Smooth muscle cell (in vitro differentiated cells): ENCODE measurements at regions not wholly inside any gene's neighbourhood (a gene's known extent, or its start where the extent isn't known, plus 50 kb on each side); places are given as distances from the start of the nearest gene placed in this dataset.

Experiments
- DNase-seq: peaks from one replicate; lab custom pipeline; 2025; ENCODE audit not compliant: unreplicated experiment; lab: John Stamatoyannopoulos, UW
- H2AFZ ChIP-seq: fragments of 200-600 bp; sonication (generic); 2 replicates; pipeline ENCODE4 v1.6.0; 2016; ENCODE audit warnings: antibody characterized with exemption, low read depth, mild to moderate bottlenecking
- H3F3A ChIP-seq: fragments of 200-600 bp; sonication (generic); 2 replicates; pipeline ENCODE4 v1.6.0; 2017; ENCODE audit warnings: antibody characterized with exemption, low read depth
- H3K27ac ChIP-seq: fragments of 200-600 bp; sonication (generic); 2 replicates; pipeline ENCODE4 v1.5.1; 2016; ENCODE audit warnings: low read depth, mild to moderate bottlenecking
- H3K27me3 ChIP-seq: fragments of 200-600 bp; sonication (generic); 2 replicates; pipeline ENCODE4 v1.6.1; 2016; ENCODE audit warnings: low read depth, mild to moderate bottlenecking
- H3K36me3 ChIP-seq: fragments of 200-600 bp; sonication (generic); 2 replicates; pipeline ENCODE4 v1.5.1; 2016; ENCODE audit warnings: low read depth
- H3K4me1 ChIP-seq: fragments of 200-600 bp; sonication (generic); 2 replicates; pipeline ENCODE4 v1.5.1; 2016; ENCODE audit warnings: low read depth
- H3K4me2 ChIP-seq: fragments of 200-600 bp; sonication (generic); 2 replicates; pipeline ENCODE4 v1.6.0; 2016; ENCODE audit warnings: mild to moderate bottlenecking
- H3K4me3 ChIP-seq: fragments of 200-600 bp; sonication (generic); 2 replicates; pipeline ENCODE4 v1.5.1; 2016; ENCODE audit warnings: mild to moderate bottlenecking
- H3K79me2 ChIP-seq: fragments of 200-600 bp; sonication (generic); 2 replicates; pipeline ENCODE4 v1.6.0; 2016; ENCODE audit warnings: low read depth, mild to moderate bottlenecking
- H3K9ac ChIP-seq: fragments of 200-600 bp; sonication (generic); 2 replicates; pipeline ENCODE4 v1.6.0; 2016; ENCODE audit warnings: low read depth
- H3K9me3 ChIP-seq: fragments of 200-600 bp; sonication (generic); replicated peaks from 2 replicates; pipeline ENCODE4 v1.5.1; 2016; ENCODE audit warnings: low read depth
- H4K20me1 ChIP-seq: fragments of 200-600 bp; sonication (generic); 2 replicates; pipeline ENCODE4 v1.6.0; 2016; ENCODE audit warnings: low read depth
- WGBS: methylation state at CpG from one replicate; pipeline ENCODE4 v1.1.7; 2016; ENCODE audit warnings: low lambda C conversion rate; 5-methylcytosine and 5-hydroxymethylcytosine counted together
- TF ChIP-seq, protein P1 (sequence below): fragments of 200-600 bp; sonication (generic); IDR thresholded peaks from 2 replicates; pipeline ENCODE4 v1.5.1; 2017; ENCODE audit warnings: borderline replicate concordance, mild to moderate bottlenecking, antibody characterized with exemption; ENCODE audit not compliant: insufficient read depth, poor library complexity, severe bottlenecking

DNA sequence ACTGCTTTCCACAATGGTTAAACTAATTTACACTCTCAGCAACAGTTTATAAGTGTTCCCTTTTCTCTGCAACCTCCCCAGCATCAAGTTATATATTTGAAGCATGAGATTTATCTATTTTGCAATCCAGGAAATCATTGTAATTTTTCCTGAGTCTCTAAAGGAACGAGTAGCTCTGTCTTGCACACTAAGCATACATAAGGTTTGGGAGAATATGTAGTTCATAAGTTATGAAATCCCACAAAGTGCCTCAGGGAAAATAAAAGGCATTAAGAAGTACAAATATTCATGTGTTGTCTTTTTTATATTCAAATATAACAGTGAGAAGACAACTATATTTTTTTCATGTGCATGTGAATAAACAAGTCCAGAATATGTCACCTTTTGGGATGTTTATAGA, 377.1 kb upstream of the RORB start:
- Histone ChIP-seq H3K4me2 (no peak overlapping the region), H4K20me1 (no peaks in the 10 kb centered on the region), H3K4me1 (no peaks in the 10 kb centered on the region), H3K4me3 (no peak overlapping the region), H3F3A (no peaks in the 10 kb centered on the region), H3K9ac (no peak overlapping the region), H3K27ac (no peak overlapping the region), H3K9me3 (no peaks in the 10 kb centered on the region), H3K79me2 (no peaks in the 10 kb centered on the region), H2AFZ (no peak overlapping the region), H3K27me3 (no peaks in the 10 kb centered on the region), H3K36me3 (no peaks in the 10 kb centered on the region)
- TF ChIP-seq, protein P1, sequence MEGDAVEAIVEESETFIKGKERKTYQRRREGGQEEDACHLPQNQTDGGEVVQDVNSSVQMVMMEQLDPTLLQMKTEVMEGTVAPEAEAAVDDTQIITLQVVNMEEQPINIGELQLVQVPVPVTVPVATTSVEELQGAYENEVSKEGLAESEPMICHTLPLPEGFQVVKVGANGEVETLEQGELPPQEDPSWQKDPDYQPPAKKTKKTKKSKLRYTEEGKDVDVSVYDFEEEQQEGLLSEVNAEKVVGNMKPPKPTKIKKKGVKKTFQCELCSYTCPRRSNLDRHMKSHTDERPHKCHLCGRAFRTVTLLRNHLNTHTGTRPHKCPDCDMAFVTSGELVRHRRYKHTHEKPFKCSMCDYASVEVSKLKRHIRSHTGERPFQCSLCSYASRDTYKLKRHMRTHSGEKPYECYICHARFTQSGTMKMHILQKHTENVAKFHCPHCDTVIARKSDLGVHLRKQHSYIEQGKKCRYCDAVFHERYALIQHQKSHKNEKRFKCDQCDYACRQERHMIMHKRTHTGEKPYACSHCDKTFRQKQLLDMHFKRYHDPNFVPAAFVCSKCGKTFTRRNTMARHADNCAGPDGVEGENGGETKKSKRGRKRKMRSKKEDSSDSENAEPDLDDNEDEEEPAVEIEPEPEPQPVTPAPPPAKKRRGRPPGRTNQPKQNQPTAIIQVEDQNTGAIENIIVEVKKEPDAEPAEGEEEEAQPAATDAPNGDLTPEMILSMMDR = no peak
- 73% methylated on average over 1 of the region's 1 CpG for WGBS
- DNase-seq = no peak

DNA sequence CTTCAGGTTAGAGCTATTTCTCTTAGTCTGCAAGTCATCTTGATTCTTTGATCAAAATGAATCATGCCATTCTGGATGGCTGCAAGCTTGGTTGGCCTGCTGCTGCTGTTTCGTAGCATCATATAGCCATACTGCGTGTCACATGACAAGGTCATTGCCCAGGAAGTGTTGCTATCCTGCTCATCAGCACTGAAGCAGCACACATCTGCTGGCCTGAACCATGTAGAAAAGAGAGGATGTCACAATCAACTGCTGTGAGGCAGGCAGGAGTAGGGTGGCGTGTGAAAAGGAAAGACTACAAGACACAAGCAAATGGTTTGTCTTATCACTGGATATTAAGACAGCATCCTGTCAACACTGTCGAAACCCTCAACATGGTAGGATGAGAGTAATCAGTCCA, 376.7 kb upstream of the RORB start:
- no peaks in the 10 kb centered on the region for H3K4me1 ChIP-seq
- no peak overlapping the region for H3K27ac ChIP-seq
- no peak for DNase-seq
- no peak overlapping the region for H3K4me3 ChIP-seq
- 75% methylated on average over 4 of the region's 4 CpGs for WGBS
- no peaks in the 10 kb centered on the region for H3K36me3 ChIP-seq
- H3K9me3 ChIP-seq = no peaks in the 10 kb centered on the region
- no peak overlapping the region for H3K4me2 ChIP-seq
- no peaks in the 10 kb centered on the region for H3F3A ChIP-seq
- H4K20me1 ChIP-seq = no peaks in the 10 kb centered on the region
- no peaks in the 10 kb centered on the region for H3K27me3 ChIP-seq
- no peaks in the 10 kb centered on the region for H3K79me2 ChIP-seq
- H3K9ac ChIP-seq = no peak overlapping the region
- H2AFZ ChIP-seq = no peak overlapping the region
- TF ChIP-seq, protein P1 = no peak

DNA sequence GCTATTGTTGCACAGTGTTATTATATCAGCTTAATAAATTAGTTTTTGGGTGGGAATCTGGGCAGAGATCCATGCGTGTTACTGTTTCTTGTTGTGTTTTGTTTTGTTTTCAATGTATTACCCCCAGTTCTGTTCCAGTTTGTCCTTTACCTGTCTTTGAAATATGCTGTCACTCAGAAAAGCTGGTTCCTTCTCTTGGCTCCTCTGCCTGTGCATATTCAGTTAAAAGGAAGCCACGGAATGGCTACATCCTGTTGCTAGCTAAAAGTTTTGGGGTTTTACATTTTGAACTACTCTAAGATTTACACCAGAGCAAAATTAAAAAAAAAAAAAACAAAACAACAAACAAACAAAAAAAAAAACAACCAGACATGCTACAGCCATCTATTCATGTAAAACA, 374.9 kb upstream of the RORB start:
- no peak for DNase-seq
- H4K20me1 ChIP-seq = no peaks in the 10 kb centered on the region
- no peak overlapping the region for H2AFZ ChIP-seq
- H3K4me1 ChIP-seq = no peaks in the 10 kb centered on the region
- H3F3A ChIP-seq = no peaks in the 10 kb centered on the region
- H3K9ac ChIP-seq = no peak overlapping the region
- no peaks in the 10 kb centered on the region for H3K79me2 ChIP-seq
- H3K27ac ChIP-seq = no peak overlapping the region
- H3K27me3 ChIP-seq = no peaks in the 10 kb centered on the region
- no peak overlapping the region for H3K4me2 ChIP-seq
- no peaks in the 10 kb centered on the region for H3K9me3 ChIP-seq
- no peaks in the 10 kb centered on the region for H3K36me3 ChIP-seq
- 92% methylated on average over 2 of the region's 2 CpGs for WGBS
- no peak overlapping the region for H3K4me3 ChIP-seq
- TF ChIP-seq, protein P1 = no peak

DNA sequence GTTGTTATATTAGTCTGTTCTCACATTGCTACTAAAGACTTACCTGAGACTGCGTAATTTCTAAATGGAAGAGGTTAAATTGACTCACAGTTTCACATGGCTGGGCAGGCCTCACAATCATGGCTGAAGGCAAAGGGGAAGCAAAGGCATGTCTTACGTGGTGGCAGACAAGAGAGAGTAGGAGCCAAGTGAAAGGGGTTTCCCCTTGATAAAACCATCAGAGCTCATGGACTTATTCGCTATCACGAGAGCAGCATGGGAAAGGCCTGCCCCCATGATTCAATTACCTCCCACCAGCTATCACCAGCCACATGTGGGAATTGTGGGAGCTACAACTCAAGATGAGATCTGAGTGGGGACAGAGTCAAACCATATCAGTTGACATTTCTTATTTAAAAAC, 374.5 kb upstream of the RORB start:
- Histone ChIP-seq H3K9me3 (no peaks in the 10 kb centered on the region), H3K79me2 (no peaks in the 10 kb centered on the region), H3K36me3 (no peaks in the 10 kb centered on the region), H4K20me1 (no peaks in the 10 kb centered on the region), H3K9ac (no peak overlapping the region), H3K4me3 (no peak overlapping the region), H2AFZ (no peak overlapping the region), H3K27ac (no peak overlapping the region), H3K27me3 (no peaks in the 10 kb centered on the region), H3K4me2 (no peak overlapping the region), H3K4me1 (no peaks in the 10 kb centered on the region), H3F3A (no peaks in the 10 kb centered on the region)
- TF ChIP-seq, protein P1 = no peak
- DNase-seq = no peak
- WGBS = 94% methylated on average over 4 of the region's 4 CpGs
